Glutamatergic neuron (in vitro differentiated cells): ENCODE measurements at regions not wholly inside any gene's neighbourhood (a gene's known extent, or its start where the extent isn't known, plus 50 kb on each side); places are given as distances from the start of the nearest gene placed in this dataset.

Experiments
- DNase-seq: peaks from one replicate; pipeline ENCODE4 v3.0.0; 2022
- H3K27ac Mint-ChIP-seq: one replicate; pipeline ENCODE4 v1.8.0; 2020; ENCODE audit warnings: mild to moderate bottlenecking, mixed read lengths, inconsistent platforms; ENCODE audit not compliant: unreplicated experiment
- H3K27me3 Mint-ChIP-seq: one replicate; pipeline ENCODE4 v1.8.0; 2020; ENCODE audit warnings: mild to moderate bottlenecking, moderate library complexity, mixed read lengths, inconsistent platforms; ENCODE audit not compliant: unreplicated experiment
- H3K36me3 Mint-ChIP-seq: one replicate; pipeline ENCODE4 v1.8.0; 2020; ENCODE audit warnings: mild to moderate bottlenecking, mixed read lengths, inconsistent platforms; ENCODE audit not compliant: unreplicated experiment
- H3K4me1 Mint-ChIP-seq: one replicate; pipeline ENCODE4 v1.8.0; 2020; ENCODE audit warnings: mild to moderate bottlenecking, low read depth, mixed read lengths, inconsistent platforms; ENCODE audit not compliant: unreplicated experiment
- H3K4me3 Mint-ChIP-seq: one replicate; pipeline ENCODE4 v1.8.0; 2020; ENCODE audit warnings: mild to moderate bottlenecking, mixed read lengths, inconsistent platforms; ENCODE audit not compliant: unreplicated experiment
- H3K9me3 Mint-ChIP-seq: one replicate; pipeline ENCODE4 v1.8.0; 2020; ENCODE audit warnings: mild to moderate bottlenecking, moderate library complexity, mixed read lengths, inconsistent platforms; ENCODE audit not compliant: unreplicated experiment
- CTCF ChIP-seq: fragments of 200-600 bp; sonication (generic); IDR thresholded peaks from one replicate; pipeline ENCODE4 v1.5.0; 2021; ENCODE audit not compliant: partially characterized antibody, unreplicated experiment

- Mint-ChIP-seq H3K27me3 (no peaks in the 10 kb centered on the region), H3K4me3 (no peak overlapping the region)
Measured at GRCh38 chr2:34666821-34667220, 1067.7 kb upstream of the FAM98A start.

GRCh38 chr2:34664266-34664665, 1065.2 kb upstream of the FAM98A start:
- peaks cover 4% of the 10 kb centered on the region for H3K4me1 Mint-ChIP-seq
- TF ChIP-seq CTCF = no peak
- no peak overlapping the region for H3K27ac Mint-ChIP-seq
- H3K9me3 Mint-ChIP-seq = no peaks in the 10 kb centered on the region
- no peak for DNase-seq
- H3K27me3 Mint-ChIP-seq = no peaks in the 10 kb centered on the region
- H3K36me3 Mint-ChIP-seq = no peaks in the 10 kb centered on the region
- H3K4me3 Mint-ChIP-seq = no peak overlapping the region

More at GRCh38 chr2:34666821-34667220, 1067.7 kb upstream of the FAM98A start:
- Mint-ChIP-seq H3K36me3 (no peaks in the 10 kb centered on the region), H3K27ac (no peak overlapping the region), H3K4me1 (peaks cover 4% of the 10 kb centered on the region), H3K9me3 (no peaks in the 10 kb centered on the region)
- DNase-seq = no peak
- no peak for TF ChIP-seq CTCF

- TF ChIP-seq CTCF = no peak
- Mint-ChIP-seq H3K9me3 (no peaks in the 10 kb centered on the region), H3K4me1 (peaks cover 4% of the 10 kb centered on the region), H3K4me3 (no peak overlapping the region), H3K27ac (no peak overlapping the region), H3K36me3 (no peaks in the 10 kb centered on the region), H3K27me3 (no peaks in the 10 kb centered on the region)
- DNase-seq = no peak
Measured at GRCh38 chr2:34663314-34663713, 1064.2 kb upstream of the FAM98A start.

GRCh38 chr2:34660741-34661140, 1061.6 kb upstream of the FAM98A start:
- H3K4me3 Mint-ChIP-seq = no peak overlapping the region
- no peak for DNase-seq
- TF ChIP-seq CTCF = no peak
- no peak overlapping the region for H3K27ac Mint-ChIP-seq
- no peaks in the 10 kb centered on the region for H3K9me3 Mint-ChIP-seq
- H3K36me3 Mint-ChIP-seq = no peaks in the 10 kb centered on the region
- H3K27me3 Mint-ChIP-seq = no peaks in the 10 kb centered on the region
- H3K4me1 Mint-ChIP-seq = peaks cover 4% of the 10 kb centered on the region

- Mint-ChIP-seq H3K4me3 (no peak overlapping the region), H3K9me3 (no peaks in the 10 kb centered on the region), H3K36me3 (no peaks in the 10 kb centered on the region), H3K27me3 (no peaks in the 10 kb centered on the region), H3K27ac (no peak overlapping the region), H3K4me1 (no peaks in the 10 kb centered on the region)
- no peak for TF ChIP-seq CTCF
- DNase-seq = no peak
Measured at GRCh38 chr2:34656632-34657031, 1057.5 kb upstream of the FAM98A start.
